ENCODE measurements at regions not wholly inside any gene's neighbourhood (a gene's known extent, or its start where the extent isn't known, plus 50 kb on each side); places are given as distances from the start of the nearest gene placed in this dataset.
"Not testable (repeated sequence)": the region's sequence is repeated elsewhere in the genome, so short reads cannot be mapped to it uniquely, and the experiment has no call there.

GRCh38 chr2:87542599-87543174 is 205.2 kb upstream of the PLGLB2 start:
- not testable (repeated sequence) for DNase-seq (ENCODE audit: low read depth)

GRCh38 chr2:87543797-87544196 is 204.1 kb upstream of the PLGLB2 start:
- DNase-seq (ENCODE audit: low read depth), result not testable (repeated sequence)

- DNase-seq (ENCODE audit: low read depth), result not testable (repeated sequence)
Observed at GRCh38 chr2:87547106-87547505, 200.8 kb upstream of the PLGLB2 start.

GRCh38 chr2:87547966-87548365 is 199.9 kb upstream of the PLGLB2 start:
- not testable (repeated sequence) for DNase-seq (ENCODE audit: low read depth)

- DNase-seq (ENCODE audit: low read depth), result not testable (repeated sequence)
Observed at GRCh38 chr2:87548681-87549536, 199.0 kb upstream of the PLGLB2 start.

GRCh38 chr2:87549561-87550202 is 198.2 kb upstream of the PLGLB2 start:
- not testable (repeated sequence) for DNase-seq (ENCODE audit: low read depth)

- not testable (repeated sequence) for DNase-seq (ENCODE audit: low read depth)
Observed at GRCh38 chr2:87554678-87555077, 193.2 kb upstream of the PLGLB2 start.

GRCh38 chr2:87555082-87555481 is 192.8 kb upstream of the PLGLB2 start:
- DNase-seq (ENCODE audit: low read depth), result peak; percentile 28

GRCh38 chr2:87559001-87559400 is 188.9 kb upstream of the PLGLB2 start:
- DNase-seq (ENCODE audit: low read depth), result not testable (repeated sequence)

- DNase-seq (ENCODE audit: low read depth), result not testable (repeated sequence)
Observed at GRCh38 chr2:87559735-87560134, 188.2 kb upstream of the PLGLB2 start.

GRCh38 chr2:87565116-87565515 is 182.8 kb upstream of the PLGLB2 start:
- not testable (repeated sequence) for DNase-seq (ENCODE audit: low read depth)

GRCh38 chr2:87566531-87566930 is 181.4 kb upstream of the PLGLB2 start:
- DNase-seq (ENCODE audit: low read depth), result not testable (repeated sequence)

GRCh38 chr2:87567093-87567492 is 180.8 kb upstream of the PLGLB2 start:
- DNase-seq (ENCODE audit: low read depth), result not testable (repeated sequence)

- DNase-seq (ENCODE audit: low read depth), result not testable (repeated sequence)
Observed at GRCh38 chr2:87567912-87568311, 180.0 kb upstream of the PLGLB2 start.

GRCh38 chr2:87568554-87569278 is 179.2 kb upstream of the PLGLB2 start:
- DNase-seq (ENCODE audit: low read depth), result not testable (repeated sequence)

- DNase-seq (ENCODE audit: low read depth), result not testable (repeated sequence)
Observed at GRCh38 chr2:87569689-87570397, 178.0 kb upstream of the PLGLB2 start.

- DNase-seq (ENCODE audit: low read depth), result not testable (repeated sequence)
Observed at GRCh38 chr2:87571889-87572465, 175.9 kb upstream of the PLGLB2 start.

- not testable (repeated sequence) for DNase-seq (ENCODE audit: low read depth)
Observed at GRCh38 chr2:87572906-87573305, 175.0 kb upstream of the PLGLB2 start.

GRCh38 chr2:87573386-87574192 is 174.3 kb upstream of the PLGLB2 start:
- DNase-seq (ENCODE audit: low read depth), result not testable (repeated sequence)

Measured in activated T-cell treated with anti-CD3 and anti-CD28 coated beads for 24 hours (primary cell).